ENCODE measurements at regions not wholly inside any gene's neighbourhood (a gene's known extent, or its start where the extent isn't known, plus 50 kb on each side); places are given as distances from the start of the nearest gene placed in this dataset.

GRCh38 chr4:62262676-62263075 is 1062.5 kb downstream of the ADGRL3 start:
- Mint-ChIP-seq H3K4me1 (ENCODE audit: low read depth) (no peaks in the 10 kb centered on the region), H3K27ac (no peak overlapping the region), H3K9me3 (peaks cover 15% of the 10 kb centered on the region), H3K36me3 (ENCODE audit: low read depth) (no peaks in the 10 kb centered on the region), H3K27me3 (no peaks in the 10 kb centered on the region), H3K4me3 (no peak overlapping the region)
- intact Hi-C loops (cut with micrococcal nuclease) = no loop called here

DNA sequence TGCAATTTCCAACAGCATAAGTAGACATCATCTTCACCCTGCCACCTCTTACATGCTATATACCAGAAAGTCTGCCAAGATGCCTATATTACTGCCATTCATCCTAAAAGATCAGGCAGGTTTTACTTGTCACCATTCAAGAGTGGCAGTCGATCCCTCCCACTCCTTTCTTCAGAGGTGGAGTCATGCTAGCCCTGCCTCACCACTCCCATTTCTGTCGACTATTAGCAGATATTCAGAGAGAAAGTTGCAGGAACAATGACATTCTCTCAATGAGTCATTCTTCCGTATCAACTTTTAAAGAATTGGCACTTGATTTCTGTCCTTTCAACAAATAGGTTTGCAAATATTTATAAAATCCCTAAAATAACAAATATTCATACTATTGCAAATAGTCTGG is 1060.1 kb downstream of the ADGRL3 start:
- no peaks in the 10 kb centered on the region for H3K36me3 Mint-ChIP-seq (ENCODE audit: low read depth)
- peaks cover 15% of the 10 kb centered on the region for H3K9me3 Mint-ChIP-seq
- no peak overlapping the region for H3K27ac Mint-ChIP-seq
- no peaks in the 10 kb centered on the region for H3K27me3 Mint-ChIP-seq
- intact Hi-C loops (cut with micrococcal nuclease) = no loop called here
- no peaks in the 10 kb centered on the region for H3K4me1 Mint-ChIP-seq (ENCODE audit: low read depth)
- H3K4me3 Mint-ChIP-seq = no peak overlapping the region

- no peak overlapping the region for H3K27ac Mint-ChIP-seq
- H3K9me3 Mint-ChIP-seq = peaks cover 15% of the 10 kb centered on the region
- no peaks in the 10 kb centered on the region for H3K36me3 Mint-ChIP-seq (ENCODE audit: low read depth)
- H3K4me1 Mint-ChIP-seq (ENCODE audit: low read depth) = no peaks in the 10 kb centered on the region
- H3K4me3 Mint-ChIP-seq = no peak overlapping the region
- intact Hi-C loops (cut with micrococcal nuclease) = no loop called here
- H3K27me3 Mint-ChIP-seq = no peaks in the 10 kb centered on the region
Measured at GRCh38 chr4:62256479-62256878, 1056.4 kb downstream of the ADGRL3 start.

DNA sequence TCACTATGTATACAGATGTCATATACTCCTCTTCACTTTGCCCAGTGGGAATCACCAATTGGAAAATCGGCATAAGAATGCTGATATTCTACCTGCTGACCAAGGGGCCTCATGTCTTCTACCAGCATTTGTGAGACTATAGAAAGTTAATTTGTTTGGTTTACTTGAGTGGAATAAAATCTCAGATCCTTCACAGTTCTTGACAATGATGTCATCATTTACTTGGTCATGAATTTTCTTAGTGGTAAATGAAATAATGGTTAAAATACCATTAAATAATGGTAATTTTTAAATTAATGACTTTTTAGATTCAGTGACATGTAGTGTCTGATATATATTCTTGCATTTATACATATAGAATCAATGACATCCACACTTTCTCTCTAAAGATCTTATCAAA is 1052.6 kb downstream of the ADGRL3 start:
- Mint-ChIP-seq H3K27ac (no peak overlapping the region), H3K36me3 (ENCODE audit: low read depth) (no peaks in the 10 kb centered on the region), H3K9me3 (no peaks in the 10 kb centered on the region), H3K4me3 (no peak overlapping the region), H3K4me1 (ENCODE audit: low read depth) (no peaks in the 10 kb centered on the region), H3K27me3 (no peaks in the 10 kb centered on the region)
- intact Hi-C loops (cut with micrococcal nuclease) = no loop called here

DNA sequence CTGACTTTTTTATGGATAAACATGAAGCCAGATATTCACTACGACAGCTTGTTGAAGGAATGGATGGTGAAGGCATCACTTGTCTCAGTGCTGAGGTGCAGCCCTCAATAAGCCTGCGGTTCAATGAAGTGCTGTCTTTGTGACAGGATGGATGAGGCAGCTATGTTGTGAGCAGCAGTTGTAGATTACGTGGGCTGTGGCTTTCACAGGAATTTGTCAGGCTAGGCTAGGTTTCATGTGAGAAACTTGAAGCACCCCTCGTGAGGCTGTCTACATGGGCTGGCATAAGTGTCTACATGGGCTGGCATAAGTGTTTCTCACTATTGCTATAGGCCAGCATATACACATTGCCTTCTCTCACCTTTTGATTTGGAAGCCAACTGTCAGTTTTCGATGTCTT is 1050.0 kb downstream of the ADGRL3 start:
- no peak overlapping the region for H3K27ac Mint-ChIP-seq
- H3K9me3 Mint-ChIP-seq = no peaks in the 10 kb centered on the region
- intact Hi-C loops (cut with micrococcal nuclease) = no loop called here

DNA sequence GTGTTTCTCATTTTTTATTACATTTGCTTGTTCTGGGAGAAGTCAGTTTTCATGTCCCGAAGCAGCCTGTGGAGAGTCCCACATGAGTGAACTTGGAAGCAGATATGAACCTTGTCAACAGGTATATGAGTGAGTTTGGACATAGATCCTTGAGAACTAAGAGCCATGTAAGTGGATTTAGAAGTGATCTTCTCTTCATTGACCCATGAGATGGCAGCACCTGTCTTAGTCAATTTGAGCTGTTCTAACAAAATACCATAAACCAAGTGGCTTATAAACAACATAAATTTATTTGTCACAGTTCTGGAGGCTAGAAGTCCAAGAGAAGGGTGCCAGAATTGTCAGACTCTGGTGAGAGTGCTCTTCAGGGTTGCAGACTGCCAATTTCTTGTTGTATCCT is 1043.8 kb downstream of the ADGRL3 start:
- no peaks in the 10 kb centered on the region for H3K27me3 Mint-ChIP-seq
- intact Hi-C loops (cut with micrococcal nuclease) = no loop called here

More for the DNA sequence above, 1050.0 kb downstream of the ADGRL3 start:
- no peaks in the 10 kb centered on the region for H3K27me3 Mint-ChIP-seq
- no peaks in the 10 kb centered on the region for H3K4me1 Mint-ChIP-seq (ENCODE audit: low read depth)
- no peaks in the 10 kb centered on the region for H3K36me3 Mint-ChIP-seq (ENCODE audit: low read depth)
- no peak overlapping the region for H3K4me3 Mint-ChIP-seq

GRCh38 chr4:62235911-62236310 is 1035.8 kb downstream of the ADGRL3 start:
- Mint-ChIP-seq H3K36me3 (ENCODE audit: low read depth) (no peaks in the 10 kb centered on the region), H3K27me3 (no peaks in the 10 kb centered on the region), H3K27ac (no peak overlapping the region), H3K4me1 (ENCODE audit: low read depth) (no peaks in the 10 kb centered on the region), H3K4me3 (no peak overlapping the region), H3K9me3 (no peaks in the 10 kb centered on the region)
- intact Hi-C loops (cut with micrococcal nuclease) = no loop called here

More for the DNA sequence above, 1043.8 kb downstream of the ADGRL3 start:
- Mint-ChIP-seq H3K4me1 (ENCODE audit: low read depth) (no peaks in the 10 kb centered on the region), H3K27ac (no peak overlapping the region), H3K36me3 (ENCODE audit: low read depth) (no peaks in the 10 kb centered on the region), H3K4me3 (no peak overlapping the region), H3K9me3 (no peaks in the 10 kb centered on the region)

DNA sequence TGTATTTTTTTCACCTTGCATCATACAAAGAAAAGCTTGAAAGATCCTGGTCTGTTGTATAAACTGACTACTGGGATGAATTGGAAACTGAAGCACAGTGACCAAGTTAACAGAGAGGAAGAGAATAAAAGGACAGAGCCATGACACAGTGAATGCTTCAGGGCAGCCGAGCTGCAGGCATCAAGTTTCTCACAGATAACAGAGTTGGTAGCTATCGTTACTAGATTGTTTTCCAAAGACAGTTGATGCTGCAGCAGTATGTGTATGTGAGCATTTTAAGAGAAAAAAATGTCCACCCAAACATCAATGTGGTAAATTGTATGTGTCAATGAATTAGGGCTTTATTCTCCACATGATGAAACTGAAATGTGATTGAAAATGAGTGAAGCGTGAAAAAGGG is 1032.7 kb downstream of the ADGRL3 start:
- H3K4me1 Mint-ChIP-seq (ENCODE audit: low read depth) = no peaks in the 10 kb centered on the region
- H3K27me3 Mint-ChIP-seq = no peaks in the 10 kb centered on the region
- intact Hi-C loops (cut with micrococcal nuclease) = no loop called here
- no peaks in the 10 kb centered on the region for H3K36me3 Mint-ChIP-seq (ENCODE audit: low read depth)
- no peak overlapping the region for H3K4me3 Mint-ChIP-seq
- H3K27ac Mint-ChIP-seq = no peak overlapping the region
- no peaks in the 10 kb centered on the region for H3K9me3 Mint-ChIP-seq

GRCh38 chr4:62231994-62232393 is 1031.9 kb downstream of the ADGRL3 start:
- H3K4me3 Mint-ChIP-seq = no peak overlapping the region

GRCh38 chr4:62226082-62226481 is 1026.0 kb downstream of the ADGRL3 start:
- Mint-ChIP-seq H3K4me1 (ENCODE audit: low read depth) (no peaks in the 10 kb centered on the region), H3K9me3 (no peaks in the 10 kb centered on the region), H3K27me3 (no peaks in the 10 kb centered on the region), H3K4me3 (no peak overlapping the region), H3K27ac (no peak overlapping the region), H3K36me3 (ENCODE audit: low read depth) (no peaks in the 10 kb centered on the region)
- intact Hi-C loops (cut with micrococcal nuclease) = no loop called here

More at GRCh38 chr4:62231994-62232393, 1031.9 kb downstream of the ADGRL3 start:
- no peaks in the 10 kb centered on the region for H3K36me3 Mint-ChIP-seq (ENCODE audit: low read depth)
- H3K9me3 Mint-ChIP-seq = no peaks in the 10 kb centered on the region
- no peak overlapping the region for H3K27ac Mint-ChIP-seq
- H3K4me1 Mint-ChIP-seq (ENCODE audit: low read depth) = no peaks in the 10 kb centered on the region
- intact Hi-C loops (cut with micrococcal nuclease) = no loop called here
- H3K27me3 Mint-ChIP-seq = no peaks in the 10 kb centered on the region

- H3K27ac Mint-ChIP-seq = no peak overlapping the region
- no peaks in the 10 kb centered on the region for H3K36me3 Mint-ChIP-seq (ENCODE audit: low read depth)
- no peaks in the 10 kb centered on the region for H3K27me3 Mint-ChIP-seq
- H3K4me1 Mint-ChIP-seq (ENCODE audit: low read depth) = no peaks in the 10 kb centered on the region
- intact Hi-C loops (cut with micrococcal nuclease) = no loop called here
- H3K4me3 Mint-ChIP-seq = no peak overlapping the region
- H3K9me3 Mint-ChIP-seq = no peaks in the 10 kb centered on the region
Measured at GRCh38 chr4:62222121-62222520, 1022.0 kb downstream of the ADGRL3 start.

- H3K4me3 Mint-ChIP-seq = no peak overlapping the region
- H3K9me3 Mint-ChIP-seq = no peaks in the 10 kb centered on the region
- intact Hi-C loops (cut with micrococcal nuclease) = no loop called here
- no peaks in the 10 kb centered on the region for H3K36me3 Mint-ChIP-seq (ENCODE audit: low read depth)
- H3K27ac Mint-ChIP-seq = no peak overlapping the region
- no peaks in the 10 kb centered on the region for H3K4me1 Mint-ChIP-seq (ENCODE audit: low read depth)
- no peaks in the 10 kb centered on the region for H3K27me3 Mint-ChIP-seq
Measured at GRCh38 chr4:62210486-62210885, 1010.4 kb downstream of the ADGRL3 start.

- Mint-ChIP-seq H3K9me3 (no peaks in the 10 kb centered on the region), H3K4me3 (no peak overlapping the region), H3K27me3 (no peaks in the 10 kb centered on the region), H3K27ac (no peak overlapping the region), H3K36me3 (ENCODE audit: low read depth) (no peaks in the 10 kb centered on the region), H3K4me1 (ENCODE audit: low read depth) (no peaks in the 10 kb centered on the region)
- intact Hi-C loops (cut with micrococcal nuclease) = no loop called here
Measured at GRCh38 chr4:62209757-62210485, 1009.8 kb downstream of the ADGRL3 start.

DNA sequence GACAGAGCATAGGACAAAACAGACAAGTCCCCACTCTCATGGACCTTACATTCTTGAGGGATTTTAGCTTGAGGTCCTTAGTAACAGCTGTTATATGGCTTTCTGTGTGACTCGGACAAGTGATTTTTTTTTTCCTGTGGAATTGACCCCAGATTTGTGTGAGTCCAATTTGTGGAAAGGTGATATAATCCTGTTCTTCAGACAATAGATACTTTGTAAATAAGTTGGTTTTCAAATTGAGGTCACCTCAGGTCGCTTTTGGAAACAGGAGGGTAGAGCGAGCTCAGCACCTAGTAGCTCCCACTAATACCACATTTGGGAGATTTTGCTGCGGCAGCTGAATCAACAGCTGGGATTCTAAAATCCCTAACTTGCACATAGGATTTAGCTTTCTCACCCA is 1008.8 kb downstream of the ADGRL3 start:
- no peaks in the 10 kb centered on the region for H3K27me3 Mint-ChIP-seq
- no peak overlapping the region for H3K27ac Mint-ChIP-seq
- no peaks in the 10 kb centered on the region for H3K4me1 Mint-ChIP-seq (ENCODE audit: low read depth)
- H3K36me3 Mint-ChIP-seq (ENCODE audit: low read depth) = no peaks in the 10 kb centered on the region
- no peaks in the 10 kb centered on the region for H3K9me3 Mint-ChIP-seq
- no peak overlapping the region for H3K4me3 Mint-ChIP-seq
- intact Hi-C loops (cut with micrococcal nuclease) = no loop called here

DNA sequence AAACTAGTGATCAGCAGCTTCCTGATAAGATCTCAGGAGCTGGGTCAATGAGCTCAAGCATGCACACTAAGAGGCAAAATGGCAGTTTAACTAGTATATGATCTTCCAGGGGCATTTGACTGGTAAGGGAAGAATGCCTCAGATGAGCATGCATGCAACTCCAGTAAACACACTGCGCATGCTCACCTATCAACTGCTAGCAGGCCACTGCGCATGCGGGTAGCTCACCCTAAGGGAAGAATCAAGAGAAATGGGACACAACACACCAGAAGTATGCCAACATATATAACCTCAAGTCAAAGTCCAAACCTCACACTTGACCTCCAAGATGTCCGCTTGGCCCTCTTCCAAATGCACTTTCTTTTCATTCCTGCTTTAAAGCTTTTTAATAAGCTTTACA is 1004.0 kb downstream of the ADGRL3 start:
- H3K9me3 Mint-ChIP-seq = no peaks in the 10 kb centered on the region
- no peaks in the 10 kb centered on the region for H3K27me3 Mint-ChIP-seq
- no peaks in the 10 kb centered on the region for H3K4me1 Mint-ChIP-seq (ENCODE audit: low read depth)
- no peaks in the 10 kb centered on the region for H3K36me3 Mint-ChIP-seq (ENCODE audit: low read depth)
- H3K27ac Mint-ChIP-seq = no peak overlapping the region
- intact Hi-C loops (cut with micrococcal nuclease) = no loop called here
- H3K4me3 Mint-ChIP-seq = no peak overlapping the region
